Neural cell (in vitro differentiated cells): ENCODE measurements at regions not wholly inside any gene's neighbourhood (a gene's known extent, or its start where the extent isn't known, plus 50 kb on each side); places are given as distances from the start of the nearest gene placed in this dataset.

Experiments
- H2AFZ ChIP-seq: fragments of 200-600, 300-800 bp; sonication (generic), shearing (Covaris generic); 2 replicates; pipeline ENCODE4 v1.6.0; 2014; ENCODE audit warnings: low read depth, mild to moderate bottlenecking, antibody characterized with exemption, low read length, moderate library complexity
- H3F3A ChIP-seq: fragments of 200-600 bp; shearing (Covaris generic); 2 replicates; pipeline ENCODE4 v1.6.1; 2016; ENCODE audit warnings: mild to moderate bottlenecking, moderate library complexity, mixed read lengths, antibody characterized with exemption, low read length; ENCODE audit not compliant: insufficient read depth, poor library complexity, severe bottlenecking
- H3K27ac ChIP-seq: fragments of 200-600, 300-800 bp; sonication (generic), shearing (Covaris generic); 2 replicates; pipeline ENCODE4 v1.5.1; 2014; ENCODE audit warnings: mild to moderate bottlenecking, low read length, moderate library complexity
- H3K27me3 ChIP-seq: fragments of 300-800, 200-600 bp; sonication (generic), shearing (Covaris generic); 2 replicates; pipeline ENCODE4 v1.6.0; 2014; ENCODE audit warnings: mild to moderate bottlenecking, low read depth, low read length, moderate library complexity; ENCODE audit not compliant: insufficient read depth
- H3K36me3 ChIP-seq: fragments of 300-800, 200-600 bp; sonication (generic), shearing (Covaris generic); 2 replicates; pipeline ENCODE4 v1.5.1; 2014; ENCODE audit warnings: mild to moderate bottlenecking, antibody characterized with exemption, low read length, moderate library complexity; ENCODE audit not compliant: insufficient read depth
- H3K4me2 ChIP-seq: fragments of 300-800, 200-600 bp; sonication (generic), shearing (Covaris generic); 2 replicates; pipeline ENCODE4 v1.6.0; 2014; ENCODE audit warnings: mild to moderate bottlenecking, low read length
- H3K4me3 ChIP-seq: fragments of 300-800, 200-600 bp; sonication (generic), shearing (Covaris generic); 2 replicates; pipeline ENCODE4 v1.5.1; 2014; ENCODE audit warnings: mild to moderate bottlenecking, low read length, moderate library complexity
- H3K79me2 ChIP-seq: fragments of 200-600 bp; shearing (Covaris generic); replicated peaks from 2 replicates; pipeline ENCODE4 v1.6.0; 2014; ENCODE audit warnings: mild to moderate bottlenecking, low read length, moderate library complexity; ENCODE audit not compliant: insufficient read depth
- H3K9ac ChIP-seq: fragments of 300-800, 200-600 bp; sonication (generic), shearing (Covaris generic); 2 replicates; pipeline ENCODE4 v1.6.1; 2016; ENCODE audit warnings: mild to moderate bottlenecking, low read length, mixed read lengths
- H3K9me2 ChIP-seq: fragments of 200-600 bp; shearing (Covaris generic); 2 replicates; pipeline ENCODE4 v1.6.1; 2016; ENCODE audit warnings: mild to moderate bottlenecking, low read length, mixed read lengths; ENCODE audit not compliant: insufficient read depth
- H3K9me3 ChIP-seq: fragments of 200-600, 300-800 bp; sonication (generic), shearing (Covaris generic); 2 replicates; pipeline ENCODE4 v1.6.1; 2016; ENCODE audit warnings: mild to moderate bottlenecking, mixed run types, low read length, moderate library complexity, mixed read lengths
- H4K20me1 ChIP-seq: fragments of 200-600 bp; shearing (Covaris generic); 2 replicates; pipeline ENCODE4 v1.6.1; 2016; ENCODE audit warnings: mild to moderate bottlenecking, mixed run types; ENCODE audit not compliant: insufficient read depth
- EP300 ChIP-seq: fragments of 450-650 bp; conservative IDR thresholded peaks from 2 replicates; pipeline ENCODE4 v1.6.1; 2014; ENCODE audit warnings: antibody characterized with exemption, mild to moderate bottlenecking, moderate library complexity; ENCODE audit not compliant: poor library complexity, severe bottlenecking
- EZH2 ChIP-seq: fragments of 200-600, 300-800 bp; shearing (Covaris generic), sonication (generic); IDR thresholded peaks from 2 replicates; pipeline ENCODE4 v1.6.1; 2014; ENCODE audit warnings: antibody characterized with exemption, low read length, borderline replicate concordance, mild to moderate bottlenecking; ENCODE audit not compliant: insufficient read depth, poor library complexity, severe bottlenecking
- MXI1 ChIP-seq: fragments of 450-650 bp; conservative IDR thresholded peaks from 2 replicates; pipeline ENCODE4 v1.6.1; 2014; ENCODE audit warnings: antibody characterized with exemption, mild to moderate bottlenecking; ENCODE audit not compliant: poor library complexity, severe bottlenecking
- POLR2AphosphoS5 ChIP-seq: IDR thresholded peaks from 2 replicates; pipeline ENCODE4 v1.6.1; 2012
- RAD21 ChIP-seq: fragments of 450-650 bp; conservative IDR thresholded peaks from 2 replicates; pipeline ENCODE4 v1.6.1; 2014; ENCODE audit warnings: antibody characterized with exemption, mild to moderate bottlenecking, moderate library complexity
- SMC3 ChIP-seq: fragments of 450-650 bp; conservative IDR thresholded peaks from 2 replicates; pipeline ENCODE4 v1.6.1; 2014; ENCODE audit warnings: antibody characterized with exemption, mild to moderate bottlenecking, moderate library complexity; ENCODE audit not compliant: poor library complexity
- TAF1 ChIP-seq: IDR thresholded peaks from 2 replicates; pipeline ENCODE4 v1.6.1; 2012; ENCODE audit warnings: low read depth
- TF ChIP-seq, protein P1 (sequence below): fragments of 450-650 bp; IDR thresholded peaks from 2 replicates; pipeline ENCODE4 v1.5.1; 2014; ENCODE audit warnings: antibody characterized with exemption, mild to moderate bottlenecking, moderate library complexity; ENCODE audit not compliant: poor library complexity, severe bottlenecking
- TF ChIP-seq, protein P2 (sequence below): IDR thresholded peaks from 2 replicates; pipeline ENCODE4 v1.6.1; 2012; ENCODE audit warnings: borderline replicate concordance

DNA sequence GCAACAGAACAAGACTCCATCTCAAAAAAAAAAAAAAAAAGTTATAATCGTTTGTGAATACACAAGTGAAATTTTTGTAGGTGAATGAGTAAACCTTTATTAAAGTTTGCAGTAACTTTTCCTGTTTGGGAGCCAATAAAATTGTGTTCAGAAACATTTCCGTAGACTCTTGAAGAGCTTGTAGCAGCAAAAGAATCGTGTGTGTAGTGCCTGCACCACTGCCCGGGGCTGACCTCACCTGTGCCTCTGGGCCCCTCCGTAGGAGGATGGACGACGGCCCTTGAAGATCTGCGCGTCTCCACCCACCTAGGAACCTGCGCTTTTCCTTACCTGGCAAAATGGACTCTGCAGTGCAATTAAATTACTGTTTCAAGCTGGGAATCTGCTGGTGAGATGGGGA, 366.0 kb downstream of the THBS2 start (continued):
- TF ChIP-seq MXI1 = no peak
- TF ChIP-seq EZH2 = no peak

DNA sequence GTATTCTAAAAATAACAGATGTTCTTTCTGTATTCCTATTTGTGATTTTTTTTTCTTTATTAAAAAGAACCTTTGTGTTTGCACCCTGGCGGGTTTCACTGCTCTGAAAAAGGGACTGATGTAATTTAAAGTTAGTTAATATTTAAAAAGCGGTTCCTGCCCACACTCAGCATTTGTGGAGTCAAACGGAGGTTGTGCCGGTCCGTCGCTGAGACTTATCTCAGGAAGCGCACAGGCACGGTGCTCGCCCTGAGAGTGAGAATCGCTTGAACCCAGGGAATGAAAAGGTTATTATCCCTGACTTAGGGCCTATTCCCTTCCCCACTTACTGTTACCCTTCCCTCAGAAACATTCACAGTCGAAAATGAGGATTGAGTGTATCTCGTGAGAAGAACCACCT, 366.7 kb downstream of the THBS2 start:
- Histone ChIP-seq H3K4me3 (no peak overlapping the region), H3K79me2 (no peaks in the 10 kb centered on the region), H2AFZ (no peak overlapping the region), H3K27ac (no peak overlapping the region), H3K4me2 (no peak overlapping the region), H3K9ac (no peak overlapping the region), H3F3A (no peaks in the 10 kb centered on the region), H3K9me2 (no peaks in the 10 kb centered on the region), H3K27me3 (no peaks in the 10 kb centered on the region), H4K20me1 (no peaks in the 10 kb centered on the region), H3K9me3 (no peaks in the 10 kb centered on the region), H3K36me3 (no peaks in the 10 kb centered on the region)
- TF ChIP-seq EP300 (no peak), RAD21 (no peak), SMC3 (no peak), TAF1 (no peak), POLR2AphosphoS5 (no peak), EZH2 (no peak), MXI1 (no peak)
- TF ChIP-seq, protein P1, sequence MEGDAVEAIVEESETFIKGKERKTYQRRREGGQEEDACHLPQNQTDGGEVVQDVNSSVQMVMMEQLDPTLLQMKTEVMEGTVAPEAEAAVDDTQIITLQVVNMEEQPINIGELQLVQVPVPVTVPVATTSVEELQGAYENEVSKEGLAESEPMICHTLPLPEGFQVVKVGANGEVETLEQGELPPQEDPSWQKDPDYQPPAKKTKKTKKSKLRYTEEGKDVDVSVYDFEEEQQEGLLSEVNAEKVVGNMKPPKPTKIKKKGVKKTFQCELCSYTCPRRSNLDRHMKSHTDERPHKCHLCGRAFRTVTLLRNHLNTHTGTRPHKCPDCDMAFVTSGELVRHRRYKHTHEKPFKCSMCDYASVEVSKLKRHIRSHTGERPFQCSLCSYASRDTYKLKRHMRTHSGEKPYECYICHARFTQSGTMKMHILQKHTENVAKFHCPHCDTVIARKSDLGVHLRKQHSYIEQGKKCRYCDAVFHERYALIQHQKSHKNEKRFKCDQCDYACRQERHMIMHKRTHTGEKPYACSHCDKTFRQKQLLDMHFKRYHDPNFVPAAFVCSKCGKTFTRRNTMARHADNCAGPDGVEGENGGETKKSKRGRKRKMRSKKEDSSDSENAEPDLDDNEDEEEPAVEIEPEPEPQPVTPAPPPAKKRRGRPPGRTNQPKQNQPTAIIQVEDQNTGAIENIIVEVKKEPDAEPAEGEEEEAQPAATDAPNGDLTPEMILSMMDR = no peak
- TF ChIP-seq, protein P2, sequence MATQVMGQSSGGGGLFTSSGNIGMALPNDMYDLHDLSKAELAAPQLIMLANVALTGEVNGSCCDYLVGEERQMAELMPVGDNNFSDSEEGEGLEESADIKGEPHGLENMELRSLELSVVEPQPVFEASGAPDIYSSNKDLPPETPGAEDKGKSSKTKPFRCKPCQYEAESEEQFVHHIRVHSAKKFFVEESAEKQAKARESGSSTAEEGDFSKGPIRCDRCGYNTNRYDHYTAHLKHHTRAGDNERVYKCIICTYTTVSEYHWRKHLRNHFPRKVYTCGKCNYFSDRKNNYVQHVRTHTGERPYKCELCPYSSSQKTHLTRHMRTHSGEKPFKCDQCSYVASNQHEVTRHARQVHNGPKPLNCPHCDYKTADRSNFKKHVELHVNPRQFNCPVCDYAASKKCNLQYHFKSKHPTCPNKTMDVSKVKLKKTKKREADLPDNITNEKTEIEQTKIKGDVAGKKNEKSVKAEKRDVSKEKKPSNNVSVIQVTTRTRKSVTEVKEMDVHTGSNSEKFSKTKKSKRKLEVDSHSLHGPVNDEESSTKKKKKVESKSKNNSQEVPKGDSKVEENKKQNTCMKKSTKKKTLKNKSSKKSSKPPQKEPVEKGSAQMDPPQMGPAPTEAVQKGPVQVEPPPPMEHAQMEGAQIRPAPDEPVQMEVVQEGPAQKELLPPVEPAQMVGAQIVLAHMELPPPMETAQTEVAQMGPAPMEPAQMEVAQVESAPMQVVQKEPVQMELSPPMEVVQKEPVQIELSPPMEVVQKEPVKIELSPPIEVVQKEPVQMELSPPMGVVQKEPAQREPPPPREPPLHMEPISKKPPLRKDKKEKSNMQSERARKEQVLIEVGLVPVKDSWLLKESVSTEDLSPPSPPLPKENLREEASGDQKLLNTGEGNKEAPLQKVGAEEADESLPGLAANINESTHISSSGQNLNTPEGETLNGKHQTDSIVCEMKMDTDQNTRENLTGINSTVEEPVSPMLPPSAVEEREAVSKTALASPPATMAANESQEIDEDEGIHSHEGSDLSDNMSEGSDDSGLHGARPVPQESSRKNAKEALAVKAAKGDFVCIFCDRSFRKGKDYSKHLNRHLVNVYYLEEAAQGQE = no peak

DNA sequence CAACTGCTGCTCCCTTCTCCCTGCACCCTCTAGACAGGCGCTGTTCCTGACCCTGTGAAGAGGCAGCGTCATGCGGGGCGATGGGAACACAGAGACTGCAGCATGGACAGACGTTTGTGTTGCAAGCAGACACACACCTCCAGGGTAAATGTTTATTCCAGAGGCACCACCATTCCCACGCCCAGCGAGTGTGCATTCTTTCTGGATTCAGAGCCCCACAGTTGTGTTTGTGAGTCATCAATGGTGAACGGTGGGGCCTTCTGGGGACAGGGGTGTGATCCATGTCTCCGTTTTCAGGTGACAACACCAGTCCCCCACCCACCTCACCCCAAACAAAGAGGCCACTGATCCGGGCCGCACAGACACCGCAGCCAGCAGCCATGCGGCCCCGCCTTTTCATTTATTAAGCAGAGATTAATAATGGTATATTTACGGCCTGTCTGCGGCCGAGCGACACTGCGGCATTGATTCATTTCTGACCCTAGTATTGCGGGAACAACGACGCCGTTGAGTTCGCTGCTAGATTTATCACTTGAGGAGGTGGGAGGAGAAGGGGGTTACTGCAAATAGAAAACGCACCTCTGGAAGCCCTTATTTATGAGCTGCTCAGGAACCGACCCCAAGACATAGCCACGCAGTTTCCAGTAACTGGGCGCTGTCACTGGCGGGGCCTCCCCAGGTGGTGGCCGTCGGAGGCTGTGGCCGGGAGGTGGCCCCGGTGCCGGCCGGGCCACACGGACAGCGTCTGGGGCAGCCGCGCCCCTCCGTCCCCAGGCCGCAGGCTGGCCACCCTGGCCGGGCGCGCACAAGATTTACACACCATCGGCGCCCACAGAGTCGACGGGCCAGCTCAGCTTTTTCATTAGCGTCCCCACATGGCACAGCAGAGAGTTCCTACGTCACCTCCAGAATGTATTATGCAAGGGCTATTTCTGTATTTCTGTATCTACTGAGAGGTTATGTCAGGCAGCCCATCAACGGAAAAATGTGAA, 367.6 kb downstream of the THBS2 start:
- Histone ChIP-seq H3F3A (no peaks in the 10 kb centered on the region), H3K4me3 (no peak overlapping the region), H3K9me3 (no peaks in the 10 kb centered on the region), H3K79me2 (no peaks in the 10 kb centered on the region), H4K20me1 (no peaks in the 10 kb centered on the region), H3K4me2 (no peak overlapping the region), H3K27me3 (no peaks in the 10 kb centered on the region), H3K36me3 (no peaks in the 10 kb centered on the region), H3K27ac (no peak overlapping the region), H3K9me2 (no peaks in the 10 kb centered on the region), H2AFZ (no peak overlapping the region), H3K9ac (no peak overlapping the region)
- no peak for TF ChIP-seq EZH2
- no peak for TF ChIP-seq EP300
- no peak for TF ChIP-seq POLR2AphosphoS5
- no peak for TF ChIP-seq TAF1
- TF ChIP-seq MXI1 = no peak
- TF ChIP-seq RAD21 = no peak
- TF ChIP-seq, protein P2 = no peak
- TF ChIP-seq SMC3 = no peak
- TF ChIP-seq, protein P1 = no peak
